HEK293 (cell line): ENCODE measurements at regions not wholly inside any gene's neighbourhood (a gene's known extent, or its start where the extent isn't known, plus 50 kb on each side); places are given as distances from the start of the nearest gene placed in this dataset.

Source experiments
- KLF8 ChIP-seq: fragments of 450-650 bp; formaldehyde crosslinking; IDR thresholded peaks from 2 replicates; pipeline ENCODE4 v1.5.1; 2016; ENCODE audit warnings: missing biosample characterization, missing genetic modification characterization
- OVOL3 ChIP-seq: fragments of 450-650 bp; formaldehyde crosslinking; IDR thresholded peaks from 2 replicates; pipeline ENCODE4 v1.5.1; 2016; ENCODE audit warnings: missing biosample characterization, missing genetic modification characterization
- SCRT2 ChIP-seq: fragments of 450-650 bp; formaldehyde crosslinking; IDR thresholded peaks from 2 replicates; pipeline ENCODE4 v1.5.1; 2016; ENCODE audit warnings: missing biosample characterization, missing genetic modification characterization
- ZNF132 ChIP-seq: fragments of 450-650 bp; formaldehyde crosslinking; IDR thresholded peaks from 2 replicates; pipeline ENCODE4 v1.5.1; 2017; ENCODE audit warnings: missing biosample characterization, missing genetic modification characterization, borderline replicate concordance
- ZNF354C ChIP-seq: fragments of 450-650 bp; formaldehyde crosslinking; IDR thresholded peaks from 2 replicates; pipeline ENCODE4 v1.5.1; 2016; ENCODE audit warnings: missing biosample characterization, missing genetic modification characterization, low read depth, borderline replicate concordance
- ZNF366 ChIP-seq: fragments of 450-650 bp; formaldehyde crosslinking; conservative IDR thresholded peaks from 2 replicates; pipeline ENCODE4 v1.5.1; 2016; ENCODE audit warnings: missing biosample characterization, missing genetic modification characterization
- ZNF423 ChIP-seq: fragments of 450-650 bp; formaldehyde crosslinking; IDR thresholded peaks from 2 replicates; pipeline ENCODE4 v1.5.1; 2016; ENCODE audit warnings: missing biosample characterization, missing genetic modification characterization
- ZNF426 ChIP-seq: fragments of 450-650 bp; formaldehyde crosslinking; IDR thresholded peaks from 2 replicates; pipeline ENCODE4 v1.5.1; 2017; ENCODE audit warnings: missing biosample characterization, missing genetic modification characterization, mild to moderate bottlenecking, inconsistent platforms, moderate library complexity
- ZNF501 ChIP-seq: fragments of 450-650 bp; formaldehyde crosslinking; IDR thresholded peaks from 2 replicates; pipeline ENCODE4 v1.5.1; 2016; ENCODE audit warnings: missing biosample characterization, missing genetic modification characterization
- ZNF521 ChIP-seq: fragments of 450-650 bp; formaldehyde crosslinking; IDR thresholded peaks from 2 replicates; pipeline ENCODE4 v1.5.1; 2017; ENCODE audit warnings: missing biosample characterization, mild to moderate bottlenecking, missing genetic modification characterization
- ZNF548 ChIP-seq: fragments of 450-650 bp; formaldehyde crosslinking; IDR thresholded peaks from 2 replicates; pipeline ENCODE4 v1.5.1; 2016; ENCODE audit warnings: missing biosample characterization, missing genetic modification characterization
- ZNF785 ChIP-seq: fragments of 450-650 bp; formaldehyde crosslinking; IDR thresholded peaks from 2 replicates; pipeline ENCODE4 v1.5.1; 2016; ENCODE audit warnings: missing biosample characterization, missing genetic modification characterization
- ZSCAN23 ChIP-seq: fragments of 450-650 bp; formaldehyde crosslinking; IDR thresholded peaks from 2 replicates; pipeline ENCODE4 v1.5.1; 2016; ENCODE audit warnings: missing biosample characterization, missing genetic modification characterization
- TF ChIP-seq, protein P1 (sequence below): fragments of 450-650 bp; formaldehyde crosslinking; IDR thresholded peaks from 2 replicates; pipeline ENCODE4 v1.5.0; 2017; ENCODE audit warnings: missing biosample characterization, missing genetic modification characterization, borderline replicate concordance
- TF ChIP-seq, protein P2 (sequence below): fragments of 450-650 bp; formaldehyde crosslinking; IDR thresholded peaks from 2 replicates; pipeline ENCODE4 v1.5.1; 2016; ENCODE audit warnings: missing biosample characterization, missing genetic modification characterization
- TF ChIP-seq, protein P3 (sequence below): fragments of 450-650 bp; formaldehyde crosslinking; IDR thresholded peaks from 2 replicates; pipeline ENCODE4 v1.5.1; 2016; ENCODE audit warnings: missing biosample characterization, missing genetic modification characterization
- TF ChIP-seq, protein P4 (sequence below): fragments of 450-650 bp; formaldehyde crosslinking; IDR thresholded peaks from 2 replicates; pipeline ENCODE4 v1.5.1; 2016; ENCODE audit warnings: missing biosample characterization, missing genetic modification characterization
- TF ChIP-seq, protein P5 (sequence below): fragments of 450-650 bp; formaldehyde crosslinking; optimal IDR thresholded peaks from 2 replicates; pipeline ENCODE3; 2016; ENCODE audit warnings: missing biosample characterization, mild to moderate bottlenecking, missing genetic modification characterization
- TF ChIP-seq, protein P6 (sequence below): fragments of 450-650 bp; formaldehyde crosslinking; IDR thresholded peaks from 2 replicates; pipeline ENCODE4 v1.5.1; 2016; ENCODE audit warnings: missing biosample characterization, missing genetic modification characterization
- TF ChIP-seq, protein P7 (sequence below): fragments of 450-650 bp; formaldehyde crosslinking; IDR thresholded peaks from 2 replicates; pipeline ENCODE4 v1.5.1; 2016; ENCODE audit warnings: missing biosample characterization, missing genetic modification characterization
- TF ChIP-seq, protein P8 (sequence below): fragments of 450-650 bp; IDR thresholded peaks from 2 replicates; pipeline ENCODE4 v1.5.1; 2018; ENCODE audit warnings: missing biosample characterization, mild to moderate bottlenecking, missing genetic modification characterization
- TF ChIP-seq, protein P9 (sequence below): fragments of 450-650 bp; formaldehyde crosslinking; IDR thresholded peaks from 2 replicates; pipeline ENCODE4; 2016; ENCODE audit warnings: missing biosample characterization, missing genetic modification characterization
- TF ChIP-seq, protein P10 (sequence below): fragments of 450-650 bp; formaldehyde crosslinking; IDR thresholded peaks from 2 replicates; pipeline ENCODE4 v1.5.1; 2016; ENCODE audit warnings: missing biosample characterization, missing genetic modification characterization

DNA sequence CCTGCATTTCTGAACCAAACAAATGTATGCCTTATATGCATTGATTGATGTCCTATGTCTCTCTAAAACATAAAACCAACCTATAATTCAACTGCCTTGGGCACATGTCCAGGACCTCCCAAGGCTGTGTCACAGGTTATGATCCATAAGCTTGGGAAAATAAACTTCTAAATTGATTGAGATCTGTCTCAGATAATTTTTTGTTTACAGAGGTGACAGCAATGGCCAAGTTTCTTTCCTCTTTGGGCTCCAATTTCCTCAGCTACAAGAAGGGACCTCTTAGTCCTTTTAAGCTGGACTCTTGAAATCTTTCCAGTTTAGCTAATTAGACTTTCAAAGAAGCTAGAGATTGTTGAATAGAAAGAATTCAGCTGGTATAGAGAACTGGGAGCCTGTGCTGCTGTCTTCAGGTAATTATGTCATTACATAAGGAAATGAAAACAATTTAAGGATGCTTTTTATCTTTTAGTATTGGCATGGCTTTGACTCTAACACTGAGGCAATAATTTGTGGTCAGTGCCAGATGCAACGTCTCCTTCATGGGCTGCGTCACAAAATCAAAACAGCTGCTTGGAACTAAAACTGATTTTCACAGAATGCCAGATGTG, 412.1 kb upstream of the TRIB2 start (continued):
- TF ChIP-seq, protein P1, sequence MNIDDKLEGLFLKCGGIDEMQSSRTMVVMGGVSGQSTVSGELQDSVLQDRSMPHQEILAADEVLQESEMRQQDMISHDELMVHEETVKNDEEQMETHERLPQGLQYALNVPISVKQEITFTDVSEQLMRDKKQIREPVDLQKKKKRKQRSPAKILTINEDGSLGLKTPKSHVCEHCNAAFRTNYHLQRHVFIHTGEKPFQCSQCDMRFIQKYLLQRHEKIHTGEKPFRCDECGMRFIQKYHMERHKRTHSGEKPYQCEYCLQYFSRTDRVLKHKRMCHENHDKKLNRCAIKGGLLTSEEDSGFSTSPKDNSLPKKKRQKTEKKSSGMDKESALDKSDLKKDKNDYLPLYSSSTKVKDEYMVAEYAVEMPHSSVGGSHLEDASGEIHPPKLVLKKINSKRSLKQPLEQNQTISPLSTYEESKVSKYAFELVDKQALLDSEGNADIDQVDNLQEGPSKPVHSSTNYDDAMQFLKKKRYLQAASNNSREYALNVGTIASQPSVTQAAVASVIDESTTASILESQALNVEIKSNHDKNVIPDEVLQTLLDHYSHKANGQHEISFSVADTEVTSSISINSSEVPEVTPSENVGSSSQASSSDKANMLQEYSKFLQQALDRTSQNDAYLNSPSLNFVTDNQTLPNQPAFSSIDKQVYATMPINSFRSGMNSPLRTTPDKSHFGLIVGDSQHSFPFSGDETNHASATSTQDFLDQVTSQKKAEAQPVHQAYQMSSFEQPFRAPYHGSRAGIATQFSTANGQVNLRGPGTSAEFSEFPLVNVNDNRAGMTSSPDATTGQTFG: no peak
- TF ChIP-seq, protein P2, sequence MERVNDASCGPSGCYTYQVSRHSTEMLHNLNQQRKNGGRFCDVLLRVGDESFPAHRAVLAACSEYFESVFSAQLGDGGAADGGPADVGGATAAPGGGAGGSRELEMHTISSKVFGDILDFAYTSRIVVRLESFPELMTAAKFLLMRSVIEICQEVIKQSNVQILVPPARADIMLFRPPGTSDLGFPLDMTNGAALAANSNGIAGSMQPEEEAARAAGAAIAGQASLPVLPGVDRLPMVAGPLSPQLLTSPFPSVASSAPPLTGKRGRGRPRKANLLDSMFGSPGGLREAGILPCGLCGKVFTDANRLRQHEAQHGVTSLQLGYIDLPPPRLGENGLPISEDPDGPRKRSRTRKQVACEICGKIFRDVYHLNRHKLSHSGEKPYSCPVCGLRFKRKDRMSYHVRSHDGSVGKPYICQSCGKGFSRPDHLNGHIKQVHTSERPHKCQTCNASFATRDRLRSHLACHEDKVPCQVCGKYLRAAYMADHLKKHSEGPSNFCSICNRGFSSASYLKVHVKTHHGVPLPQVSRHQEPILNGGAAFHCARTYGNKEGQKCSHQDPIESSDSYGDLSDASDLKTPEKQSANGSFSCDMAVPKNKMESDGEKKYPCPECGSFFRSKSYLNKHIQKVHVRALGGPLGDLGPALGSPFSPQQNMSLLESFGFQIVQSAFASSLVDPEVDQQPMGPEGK (tag by site-specific recombination): peak; percentile 33
- TF ChIP-seq ZNF426 (tag by site-specific recombination): no peak
- peak; percentile 80 for TF ChIP-seq SCRT2 (tag by site-specific recombination)
- no peak for TF ChIP-seq ZSCAN23 (tag by site-specific recombination)
- no peak for TF ChIP-seq ZNF132
- TF ChIP-seq ZNF354C (tag by site-specific recombination): no peak
- TF ChIP-seq, protein P3, sequence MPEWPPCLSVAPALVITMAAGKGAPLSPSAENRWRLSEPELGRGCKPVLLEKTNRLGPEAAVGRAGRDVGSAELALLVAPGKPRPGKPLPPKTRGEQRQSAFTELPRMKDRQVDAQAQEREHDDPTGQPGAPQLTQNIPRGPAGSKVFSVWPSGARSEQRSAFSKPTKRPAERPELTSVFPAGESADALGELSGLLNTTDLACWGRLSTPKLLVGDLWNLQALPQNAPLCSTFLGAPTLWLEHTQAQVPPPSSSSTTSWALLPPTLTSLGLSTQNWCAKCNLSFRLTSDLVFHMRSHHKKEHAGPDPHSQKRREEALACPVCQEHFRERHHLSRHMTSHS (tag by site-specific recombination): peak; percentile 64
- TF ChIP-seq ZNF785 (tag by site-specific recombination): no peak
- peak; percentile 93 for TF ChIP-seq ZNF366
- TF ChIP-seq, protein P4, sequence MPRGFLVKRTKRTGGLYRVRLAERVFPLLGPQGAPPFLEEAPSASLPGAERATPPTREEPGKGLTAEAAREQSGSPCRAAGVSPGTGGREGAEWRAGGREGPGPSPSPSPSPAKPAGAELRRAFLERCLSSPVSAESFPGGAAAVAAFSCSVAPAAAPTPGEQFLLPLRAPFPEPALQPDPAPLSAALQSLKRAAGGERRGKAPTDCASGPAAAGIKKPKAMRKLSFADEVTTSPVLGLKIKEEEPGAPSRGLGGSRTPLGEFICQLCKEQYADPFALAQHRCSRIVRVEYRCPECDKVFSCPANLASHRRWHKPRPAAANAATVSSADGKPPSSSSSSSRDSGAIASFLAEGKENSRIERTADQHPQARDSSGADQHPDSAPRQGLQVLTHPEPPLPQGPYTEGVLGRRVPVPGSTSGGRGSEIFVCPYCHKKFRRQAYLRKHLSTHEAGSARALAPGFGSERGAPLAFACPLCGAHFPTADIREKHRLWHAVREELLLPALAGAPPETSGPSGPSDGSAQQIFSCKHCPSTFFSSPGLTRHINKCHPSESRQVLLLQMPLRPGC: 0 out of 2 replicates have a peak, but pooled peaks have one; percentile 26
- TF ChIP-seq ZNF521: no peak
- peak; percentile 29; the same call in 1 of the 2 replicates for TF ChIP-seq OVOL3 (tag by site-specific recombination)
- TF ChIP-seq, protein P5, sequence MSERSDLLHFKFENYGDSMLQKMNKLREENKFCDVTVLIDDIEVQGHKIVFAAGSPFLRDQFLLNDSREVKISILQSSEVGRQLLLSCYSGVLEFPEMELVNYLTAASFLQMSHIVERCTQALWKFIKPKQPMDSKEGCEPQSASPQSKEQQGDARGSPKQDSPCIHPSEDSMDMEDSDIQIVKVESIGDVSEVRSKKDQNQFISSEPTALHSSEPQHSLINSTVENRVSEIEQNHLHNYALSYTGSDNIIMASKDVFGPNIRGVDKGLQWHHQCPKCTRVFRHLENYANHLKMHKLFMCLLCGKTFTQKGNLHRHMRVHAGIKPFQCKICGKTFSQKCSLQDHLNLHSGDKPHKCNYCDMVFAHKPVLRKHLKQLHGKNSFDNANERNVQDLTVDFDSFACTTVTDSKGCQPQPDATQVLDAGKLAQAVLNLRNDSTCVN (tag by site-specific recombination): no peak
- TF ChIP-seq, protein P6, sequence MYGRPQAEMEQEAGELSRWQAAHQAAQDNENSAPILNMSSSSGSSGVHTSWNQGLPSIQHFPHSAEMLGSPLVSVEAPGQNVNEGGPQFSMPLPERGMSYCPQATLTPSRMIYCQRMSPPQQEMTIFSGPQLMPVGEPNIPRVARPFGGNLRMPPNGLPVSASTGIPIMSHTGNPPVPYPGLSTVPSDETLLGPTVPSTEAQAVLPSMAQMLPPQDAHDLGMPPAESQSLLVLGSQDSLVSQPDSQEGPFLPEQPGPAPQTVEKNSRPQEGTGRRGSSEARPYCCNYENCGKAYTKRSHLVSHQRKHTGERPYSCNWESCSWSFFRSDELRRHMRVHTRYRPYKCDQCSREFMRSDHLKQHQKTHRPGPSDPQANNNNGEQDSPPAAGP: no peak
- TF ChIP-seq, protein P7, sequence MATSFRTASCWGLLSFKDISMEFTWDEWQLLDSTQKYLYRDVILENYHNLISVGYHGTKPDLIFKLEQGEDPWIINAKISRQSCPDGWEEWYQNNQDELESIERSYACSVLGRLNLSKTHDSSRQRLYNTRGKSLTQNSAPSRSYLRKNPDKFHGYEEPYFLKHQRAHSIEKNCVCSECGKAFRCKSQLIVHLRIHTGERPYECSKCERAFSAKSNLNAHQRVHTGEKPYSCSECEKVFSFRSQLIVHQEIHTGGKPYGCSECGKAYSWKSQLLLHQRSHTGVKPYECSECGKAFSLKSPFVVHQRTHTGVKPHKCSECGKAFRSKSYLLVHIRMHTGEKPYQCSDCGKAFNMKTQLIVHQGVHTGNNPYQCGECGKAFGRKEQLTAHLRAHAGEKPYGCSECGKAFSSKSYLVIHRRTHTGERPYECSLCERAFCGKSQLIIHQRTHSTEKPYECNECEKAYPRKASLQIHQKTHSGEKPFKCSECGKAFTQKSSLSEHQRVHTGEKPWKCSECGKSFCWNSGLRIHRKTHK: no peak
- TF ChIP-seq, protein P8, sequence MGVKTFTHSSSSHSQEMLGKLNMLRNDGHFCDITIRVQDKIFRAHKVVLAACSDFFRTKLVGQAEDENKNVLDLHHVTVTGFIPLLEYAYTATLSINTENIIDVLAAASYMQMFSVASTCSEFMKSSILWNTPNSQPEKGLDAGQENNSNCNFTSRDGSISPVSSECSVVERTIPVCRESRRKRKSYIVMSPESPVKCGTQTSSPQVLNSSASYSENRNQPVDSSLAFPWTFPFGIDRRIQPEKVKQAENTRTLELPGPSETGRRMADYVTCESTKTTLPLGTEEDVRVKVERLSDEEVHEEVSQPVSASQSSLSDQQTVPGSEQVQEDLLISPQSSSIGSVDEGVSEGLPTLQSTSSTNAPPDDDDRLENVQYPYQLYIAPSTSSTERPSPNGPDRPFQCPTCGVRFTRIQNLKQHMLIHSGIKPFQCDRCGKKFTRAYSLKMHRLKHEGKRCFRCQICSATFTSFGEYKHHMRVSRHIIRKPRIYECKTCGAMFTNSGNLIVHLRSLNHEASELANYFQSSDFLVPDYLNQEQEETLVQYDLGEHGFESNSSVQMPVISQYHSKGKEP (tag by site-specific recombination): peak; percentile 49; the same call in 1 of the 2 replicates
- TF ChIP-seq ZNF548 (tag by site-specific recombination): no peak
- no peak for TF ChIP-seq ZNF501 (tag by site-specific recombination)
- TF ChIP-seq, protein P9, sequence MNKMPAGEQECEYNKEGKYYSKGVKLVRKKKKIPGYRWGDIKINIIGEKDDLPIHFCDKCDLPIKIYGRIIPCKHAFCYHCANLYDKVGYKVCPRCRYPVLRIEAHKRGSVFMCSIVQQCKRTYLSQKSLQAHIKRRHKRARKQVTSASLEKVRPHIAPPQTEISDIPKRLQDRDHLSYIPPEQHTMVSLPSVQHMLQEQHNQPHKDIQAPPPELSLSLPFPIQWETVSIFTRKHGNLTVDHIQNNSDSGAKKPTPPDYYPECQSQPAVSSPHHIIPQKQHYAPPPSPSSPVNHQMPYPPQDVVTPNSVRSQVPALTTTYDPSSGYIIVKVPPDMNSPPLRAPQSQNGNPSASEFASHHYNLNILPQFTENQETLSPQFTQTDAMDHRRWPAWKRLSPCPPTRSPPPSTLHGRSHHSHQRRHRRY (tag by site-specific recombination): no peak
- TF ChIP-seq, protein P10, sequence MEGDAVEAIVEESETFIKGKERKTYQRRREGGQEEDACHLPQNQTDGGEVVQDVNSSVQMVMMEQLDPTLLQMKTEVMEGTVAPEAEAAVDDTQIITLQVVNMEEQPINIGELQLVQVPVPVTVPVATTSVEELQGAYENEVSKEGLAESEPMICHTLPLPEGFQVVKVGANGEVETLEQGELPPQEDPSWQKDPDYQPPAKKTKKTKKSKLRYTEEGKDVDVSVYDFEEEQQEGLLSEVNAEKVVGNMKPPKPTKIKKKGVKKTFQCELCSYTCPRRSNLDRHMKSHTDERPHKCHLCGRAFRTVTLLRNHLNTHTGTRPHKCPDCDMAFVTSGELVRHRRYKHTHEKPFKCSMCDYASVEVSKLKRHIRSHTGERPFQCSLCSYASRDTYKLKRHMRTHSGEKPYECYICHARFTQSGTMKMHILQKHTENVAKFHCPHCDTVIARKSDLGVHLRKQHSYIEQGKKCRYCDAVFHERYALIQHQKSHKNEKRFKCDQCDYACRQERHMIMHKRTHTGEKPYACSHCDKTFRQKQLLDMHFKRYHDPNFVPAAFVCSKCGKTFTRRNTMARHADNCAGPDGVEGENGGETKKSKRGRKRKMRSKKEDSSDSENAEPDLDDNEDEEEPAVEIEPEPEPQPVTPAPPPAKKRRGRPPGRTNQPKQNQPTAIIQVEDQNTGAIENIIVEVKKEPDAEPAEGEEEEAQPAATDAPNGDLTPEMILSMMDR (tag by site-specific recombination): no peak
- TF ChIP-seq ZNF423 (tag by site-specific recombination): no peak
- TF ChIP-seq KLF8 (tag by site-specific recombination): peak; percentile 85
